Loucy (cell line): ENCODE measurements at regions not wholly inside any gene's neighbourhood (a gene's known extent, or its start where the extent isn't known, plus 50 kb on each side); places are given as distances from the start of the nearest gene placed in this dataset.

Source experiments
- H2AFZ ChIP-seq: fragments of 200-600 bp; sonication (generic); 2 replicates; pipeline ENCODE4 v1.6.0; 2016; ENCODE audit warnings: antibody characterized with exemption, mild to moderate bottlenecking, low read length, moderate library complexity
- H3F3A ChIP-seq: fragments of 200-600 bp; 2 replicates; pipeline ENCODE4 v1.6.0; 2016; ENCODE audit warnings: antibody characterized with exemption, low read depth, mild to moderate bottlenecking
- H3K27me3 ChIP-seq: fragments of 200-600 bp; sonication (generic); 2 replicates; pipeline ENCODE4 v1.6.1; 2014; ENCODE audit warnings: low read length, mild to moderate bottlenecking; ENCODE audit not compliant: insufficient read depth, poor library complexity, severe bottlenecking
- H3K36me3 ChIP-seq: fragments of 200-600 bp; sonication (generic); 2 replicates; pipeline ENCODE4 v1.6.1; 2016; ENCODE audit warnings: low read length; ENCODE audit not compliant: insufficient read depth
- H3K4me1 ChIP-seq: fragments of 200-600 bp; sonication (generic); 2 replicates; pipeline ENCODE4 v1.5.1; 2014; ENCODE audit warnings: low read length, mild to moderate bottlenecking; ENCODE audit not compliant: insufficient read depth, poor library complexity, severe bottlenecking
- H3K4me2 ChIP-seq: fragments of 200-600 bp; sonication (generic); 2 replicates; pipeline ENCODE4 v1.6.0; 2014; ENCODE audit warnings: antibody characterized with exemption, low read length, low read depth, mild to moderate bottlenecking; ENCODE audit not compliant: poor library complexity, severe bottlenecking
- H3K4me3 ChIP-seq: fragments of 200-600 bp; sonication (generic); 2 replicates; pipeline ENCODE4 v1.5.1; 2014; ENCODE audit warnings: low read length, mild to moderate bottlenecking, mixed read lengths; ENCODE audit not compliant: poor library complexity, severe bottlenecking
- H3K79me2 ChIP-seq: fragments of 200-600 bp; sonication (generic); 2 replicates; pipeline ENCODE4 v1.6.1; 2014; ENCODE audit warnings: low read length; ENCODE audit not compliant: insufficient read depth
- H3K9ac ChIP-seq: fragments of 200-600 bp; sonication (generic); 2 replicates; pipeline ENCODE4 v1.6.0; 2014; ENCODE audit warnings: mild to moderate bottlenecking, low read depth, low read length, moderate library complexity; ENCODE audit not compliant: poor library complexity, severe bottlenecking
- H3K9me2 ChIP-seq: fragments of 200-600 bp; sonication (generic); replicated peaks from 2 replicates; pipeline ENCODE4 v1.6.1; 2016; ENCODE audit warnings: low read depth, low read length, mixed read lengths
- H3K9me3 ChIP-seq: fragments of 200-600 bp; sonication (generic); 2 replicates; pipeline ENCODE4 v1.6.1; 2014; ENCODE audit warnings: mild to moderate bottlenecking, antibody characterized with exemption, low read length, low read depth; ENCODE audit not compliant: insufficient read depth
- H4K20me1 ChIP-seq: fragments of 200-600 bp; sonication (generic); 2 replicates; pipeline ENCODE4 v1.6.0; 2014; ENCODE audit warnings: antibody characterized with exemption, low read length, mild to moderate bottlenecking; ENCODE audit not compliant: insufficient read depth, poor library complexity, severe bottlenecking
- EZH2phosphoT487 ChIP-seq: fragments of 200-600 bp; IDR thresholded peaks from 2 replicates; pipeline ENCODE4 v1.6.1; 2018; ENCODE audit warnings: antibody characterized with exemption, mild to moderate bottlenecking, moderate library complexity, borderline replicate concordance
- TF ChIP-seq, protein P1 (sequence below): fragments of 200-600 bp; sonication (generic); conservative IDR thresholded peaks from 2 replicates; pipeline ENCODE4 v1.5.1; 2014; ENCODE audit warnings: mild to moderate bottlenecking, antibody characterized with exemption, low read length

DNA sequence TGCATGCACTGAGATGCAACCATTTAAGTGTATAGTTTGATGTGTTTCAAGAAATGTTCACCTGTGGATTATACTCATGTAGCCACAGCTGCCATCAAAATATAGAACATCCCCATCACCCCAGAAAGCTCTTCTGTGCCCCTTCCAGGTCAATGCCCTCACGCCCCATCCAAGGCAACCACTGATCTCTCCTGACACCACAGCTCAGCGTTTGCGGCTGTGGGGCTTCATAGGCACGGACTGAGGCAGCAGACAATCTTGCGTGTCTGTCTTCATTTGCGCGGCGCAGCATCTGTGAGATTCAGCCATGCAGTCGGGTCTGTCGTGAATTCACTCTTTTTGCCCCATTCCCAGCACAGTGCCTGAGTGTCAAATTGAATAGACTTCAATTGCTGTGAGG, 153.8 kb upstream of the UQCRFS1 start:
- H3K4me1 ChIP-seq = no peaks in the 10 kb centered on the region
- no peaks in the 10 kb centered on the region for H3K27me3 ChIP-seq
- H3K4me3 ChIP-seq = no peak overlapping the region
- no peaks in the 10 kb centered on the region for H3K9me2 ChIP-seq
- H3K36me3 ChIP-seq = no peaks in the 10 kb centered on the region
- H3K79me2 ChIP-seq = no peaks in the 10 kb centered on the region
- no peaks in the 10 kb centered on the region for H3K9me3 ChIP-seq
- no peaks in the 10 kb centered on the region for H3F3A ChIP-seq
- no peak overlapping the region for H2AFZ ChIP-seq
- H3K9ac ChIP-seq = no peak overlapping the region
- TF ChIP-seq, protein P1, sequence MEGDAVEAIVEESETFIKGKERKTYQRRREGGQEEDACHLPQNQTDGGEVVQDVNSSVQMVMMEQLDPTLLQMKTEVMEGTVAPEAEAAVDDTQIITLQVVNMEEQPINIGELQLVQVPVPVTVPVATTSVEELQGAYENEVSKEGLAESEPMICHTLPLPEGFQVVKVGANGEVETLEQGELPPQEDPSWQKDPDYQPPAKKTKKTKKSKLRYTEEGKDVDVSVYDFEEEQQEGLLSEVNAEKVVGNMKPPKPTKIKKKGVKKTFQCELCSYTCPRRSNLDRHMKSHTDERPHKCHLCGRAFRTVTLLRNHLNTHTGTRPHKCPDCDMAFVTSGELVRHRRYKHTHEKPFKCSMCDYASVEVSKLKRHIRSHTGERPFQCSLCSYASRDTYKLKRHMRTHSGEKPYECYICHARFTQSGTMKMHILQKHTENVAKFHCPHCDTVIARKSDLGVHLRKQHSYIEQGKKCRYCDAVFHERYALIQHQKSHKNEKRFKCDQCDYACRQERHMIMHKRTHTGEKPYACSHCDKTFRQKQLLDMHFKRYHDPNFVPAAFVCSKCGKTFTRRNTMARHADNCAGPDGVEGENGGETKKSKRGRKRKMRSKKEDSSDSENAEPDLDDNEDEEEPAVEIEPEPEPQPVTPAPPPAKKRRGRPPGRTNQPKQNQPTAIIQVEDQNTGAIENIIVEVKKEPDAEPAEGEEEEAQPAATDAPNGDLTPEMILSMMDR = no peak
- no peak for TF ChIP-seq EZH2phosphoT487
- no peaks in the 10 kb centered on the region for H4K20me1 ChIP-seq
- H3K4me2 ChIP-seq = no peak overlapping the region

DNA sequence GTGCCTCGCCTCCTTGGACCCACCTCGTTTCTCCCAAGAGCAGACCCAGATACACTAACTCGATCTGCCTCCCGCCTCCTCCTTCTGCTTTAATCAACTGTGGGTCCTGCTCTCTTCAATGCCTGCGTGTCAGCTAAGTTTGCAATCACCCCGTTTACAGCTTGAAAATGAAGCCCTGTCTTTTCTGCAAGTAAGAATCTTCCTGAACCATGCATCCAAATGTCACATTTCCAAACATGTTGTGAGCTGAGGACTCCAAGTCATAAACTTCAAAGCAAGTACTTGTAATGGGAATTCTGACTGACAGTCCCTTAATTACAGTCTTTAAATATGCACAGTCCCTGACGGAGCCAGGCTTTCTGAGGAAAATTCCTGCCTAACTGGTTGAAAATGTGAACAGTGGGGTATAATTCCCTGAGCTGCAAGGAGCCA, 154.9 kb upstream of the UQCRFS1 start:
- Histone ChIP-seq H4K20me1 (no peaks in the 10 kb centered on the region), H3K79me2 (no peaks in the 10 kb centered on the region), H3K9me3 (no peaks in the 10 kb centered on the region; the same call in 1 of the 2 replicates), H2AFZ (no peak overlapping the region), H3K36me3 (no peaks in the 10 kb centered on the region), H3F3A (no peaks in the 10 kb centered on the region), H3K9ac (no peak overlapping the region), H3K4me1 (no peaks in the 10 kb centered on the region), H3K27me3 (no peaks in the 10 kb centered on the region), H3K4me3 (no peak overlapping the region), H3K9me2 (no peaks in the 10 kb centered on the region), H3K4me2 (no peak overlapping the region)
- TF ChIP-seq, protein P1 = no peak
- no peak for TF ChIP-seq EZH2phosphoT487

GRCh38 chr19:29370276-29370675, 155.5 kb upstream of the VSTM2B start:
- H3K9ac ChIP-seq = no peak overlapping the region
- no peaks in the 10 kb centered on the region for H3K36me3 ChIP-seq
- peaks cover 4% of the 10 kb centered on the region; the same call in 1 of the 2 replicates for H3K9me3 ChIP-seq
- H3K9me2 ChIP-seq = no peaks in the 10 kb centered on the region
- no peaks in the 10 kb centered on the region for H3K27me3 ChIP-seq
- no peak overlapping the region for H3K4me2 ChIP-seq
- H4K20me1 ChIP-seq = no peaks in the 10 kb centered on the region
- H3K4me1 ChIP-seq = no peaks in the 10 kb centered on the region
- H3K79me2 ChIP-seq = no peaks in the 10 kb centered on the region
- TF ChIP-seq, protein P1 = no peak
- TF ChIP-seq EZH2phosphoT487 = no peak
- no peak overlapping the region for H2AFZ ChIP-seq
- H3F3A ChIP-seq = no peaks in the 10 kb centered on the region
- H3K4me3 ChIP-seq = no peak overlapping the region
